ENCODE measurements at regions not wholly inside any gene's neighbourhood (a gene's known extent, or its start where the extent isn't known, plus 50 kb on each side); places are given as distances from the start of the nearest gene placed in this dataset.

DNA sequence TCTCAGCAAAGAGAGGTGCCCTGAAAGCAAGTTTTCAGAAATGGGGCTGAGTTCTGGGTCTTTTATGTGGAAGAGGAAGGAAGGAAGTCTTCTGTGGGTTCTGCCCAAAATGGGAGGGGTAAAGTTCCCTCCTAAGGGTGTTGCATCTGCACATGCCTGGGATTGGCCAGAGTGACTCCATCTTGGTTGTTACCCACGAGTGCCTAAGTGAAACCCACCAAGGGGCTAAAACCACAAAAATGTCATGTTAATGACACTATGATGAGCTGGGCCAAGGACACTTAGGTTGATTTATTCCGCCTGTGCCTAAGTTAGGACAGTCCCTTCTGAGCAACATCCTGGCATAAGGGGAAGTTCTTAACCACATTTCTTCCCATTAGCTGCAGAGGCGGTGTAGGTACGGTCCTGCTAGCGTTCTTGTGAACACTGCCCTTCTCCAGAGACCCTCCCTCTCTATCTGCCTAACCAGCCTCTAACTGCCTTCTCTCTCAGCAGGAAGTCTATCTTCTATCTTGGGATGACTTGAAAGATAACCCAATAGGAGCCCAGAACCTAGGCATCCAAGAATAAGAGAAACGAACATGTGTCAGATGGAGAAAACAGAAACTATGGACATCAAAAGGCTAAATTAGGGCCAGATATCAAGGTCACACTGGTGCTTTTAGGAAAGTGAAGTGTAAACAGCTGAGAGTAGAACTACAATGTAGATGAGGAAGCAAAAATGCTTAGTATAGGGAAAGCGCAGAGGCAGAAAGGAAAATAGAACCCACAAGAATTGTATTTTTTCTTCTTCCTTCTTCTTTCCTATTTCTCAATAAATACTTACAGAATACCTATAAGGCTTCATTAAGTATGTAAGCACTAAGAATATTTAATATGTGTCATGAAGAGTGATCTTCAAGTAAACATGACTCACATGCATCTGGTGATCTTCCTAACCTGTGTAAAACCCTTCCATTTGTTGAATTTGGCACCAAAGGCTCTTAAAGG is 104.2 kb upstream of the AMN1 start:
- Histone ChIP-seq H2BK5ac (ENCODE audit: insufficient read length, low read length) (no peak overlapping the region), H3K79me1 (ENCODE audit: insufficient read depth, low read depth, low read length, poor library complexity, severe bottlenecking) (no peaks in the 10 kb centered on the region), H3K4ac (ENCODE audit: low read depth, low read length) (no peak overlapping the region), H3K18ac (ENCODE audit: insufficient read length, low read depth, low read length) (no peak overlapping the region), H2AK5ac (ENCODE audit: insufficient read length, low read length) (no peak overlapping the region), H3K79me2 (ENCODE audit: insufficient read depth, low read length) (no peaks in the 10 kb centered on the region), H2BK20ac (ENCODE audit: low read depth, low read length, poor library complexity, severe bottlenecking) (no peak overlapping the region), H4K91ac (ENCODE audit: insufficient read length, low read depth, low read length) (no peak overlapping the region), H2AFZ (ENCODE audit: low read length) (no peak overlapping the region), H2BK120ac (ENCODE audit: low read depth, low read length, poor library complexity, severe bottlenecking) (no peak overlapping the region), H3K4me1 (ENCODE audit: insufficient read depth, low read length) (no peaks in the 10 kb centered on the region), H4K20me1 (ENCODE audit: control insufficient read depth, insufficient read depth, insufficient read length) (no peaks in the 10 kb centered on the region), H3K23me2 (ENCODE audit: insufficient read length, low read depth, low read length, poor library complexity, severe bottlenecking) (no peaks in the 10 kb centered on the region), H2BK12ac (ENCODE audit: insufficient read length, low read depth, low read length) (no peak overlapping the region), H3K4me2 (ENCODE audit: insufficient read depth, insufficient read length, low read length) (no peak overlapping the region), H3K14ac (ENCODE audit: insufficient read depth, low read length) (no peak overlapping the region), H3K9me3 (ENCODE audit: control insufficient read depth, low read depth, low read length) (no peaks in the 10 kb centered on the region), H3T11ph (ENCODE audit: low read length) (no peak overlapping the region), H4K5ac (ENCODE audit: insufficient read length, low read depth, low read length) (no peak overlapping the region), H3K27me3 (ENCODE audit: insufficient read depth, low read length) (no peaks in the 10 kb centered on the region), H3K27ac (ENCODE audit: insufficient read length, low read depth, low read length) (no peak overlapping the region), H3K56ac (ENCODE audit: insufficient read length, low read depth, low read length) (no peak overlapping the region), H3K9ac (ENCODE audit: extremely low read depth, insufficient read length, low read length) (no peak overlapping the region), H3K23ac (ENCODE audit: insufficient read length, low read depth, low read length) (no peak overlapping the region), H2BK15ac (ENCODE audit: low read depth, low read length) (no peak overlapping the region), H4K8ac (replicated peaks; ENCODE audit: insufficient read length, low read depth, low read length) (no peak overlapping the region)
- peaks cover 9 to 27% of the 10 kb centered on the region in 2 experiments; a peak in 4 of 5 replicates for H3K9me3 Mint-ChIP-seq
- no peak for DNase-seq
- TF ChIP-seq, protein P1, sequence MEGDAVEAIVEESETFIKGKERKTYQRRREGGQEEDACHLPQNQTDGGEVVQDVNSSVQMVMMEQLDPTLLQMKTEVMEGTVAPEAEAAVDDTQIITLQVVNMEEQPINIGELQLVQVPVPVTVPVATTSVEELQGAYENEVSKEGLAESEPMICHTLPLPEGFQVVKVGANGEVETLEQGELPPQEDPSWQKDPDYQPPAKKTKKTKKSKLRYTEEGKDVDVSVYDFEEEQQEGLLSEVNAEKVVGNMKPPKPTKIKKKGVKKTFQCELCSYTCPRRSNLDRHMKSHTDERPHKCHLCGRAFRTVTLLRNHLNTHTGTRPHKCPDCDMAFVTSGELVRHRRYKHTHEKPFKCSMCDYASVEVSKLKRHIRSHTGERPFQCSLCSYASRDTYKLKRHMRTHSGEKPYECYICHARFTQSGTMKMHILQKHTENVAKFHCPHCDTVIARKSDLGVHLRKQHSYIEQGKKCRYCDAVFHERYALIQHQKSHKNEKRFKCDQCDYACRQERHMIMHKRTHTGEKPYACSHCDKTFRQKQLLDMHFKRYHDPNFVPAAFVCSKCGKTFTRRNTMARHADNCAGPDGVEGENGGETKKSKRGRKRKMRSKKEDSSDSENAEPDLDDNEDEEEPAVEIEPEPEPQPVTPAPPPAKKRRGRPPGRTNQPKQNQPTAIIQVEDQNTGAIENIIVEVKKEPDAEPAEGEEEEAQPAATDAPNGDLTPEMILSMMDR (conservative IDR thresholded peaks at IDR 0.05) = no peak
- no peak overlapping the region for H3K4me3 Mint-ChIP-seq
- H3K27ac Mint-ChIP-seq = no peak overlapping the region
- H3K36me3 Mint-ChIP-seq (ENCODE audit: insufficient read depth in 1 of 3, low read depth in 3 of 3) = peaks cover 5 to 12% (median 11%) of the 10 kb centered on the region in 3 experiments; a peak in 6 of 7 replicates
- H3K4me1 Mint-ChIP-seq = peaks cover 0 to under 1% of the 10 kb centered on the region in 2 experiments; a peak in 2 of 4 replicates
- WGBS (ENCODE audit: extremely low coverage, insufficient read length, low lambda C conversion rate) = no CpG with 5 or more reads among the region's 7 CpGs
- H3K27me3 Mint-ChIP-seq (ENCODE audit: low read depth) = no peaks in the 10 kb centered on the region
